IMR-90 (cell line): ENCODE measurements at regions not wholly inside any gene's neighbourhood (a gene's known extent, or its start where the extent isn't known, plus 50 kb on each side); places are given as distances from the start of the nearest gene placed in this dataset.
"Not testable (repeated sequence)": the region's sequence is repeated elsewhere in the genome, so short reads cannot be mapped to it uniquely, and the experiment has no call there.

Experiments used
- ATAC-seq: fragments of 200-7000 bp; cut with Tn5 transposase; 2 replicates; pipeline ENCODE4 v1.9.1; 2020; ENCODE audit warnings: low read depth, mild to moderate bottlenecking, moderate library complexity
- BruUV-seq: library from RNA; stranded (reverse); fragments of 400-500 nt; replicated peaks from 2 replicates; lab custom pipeline; 2021; lab: Mats Ljungman, UMichigan
- CTCF ChIA-PET: fragments of 300-600 bp; formaldehyde crosslinking; extraction: SDS; loops from one replicate; lab custom pipeline; 2021; ENCODE audit warnings: antibody characterized with exemption; lab: Yijun Ruan, JAX
- POLR2A ChIA-PET: fragments of 300-600 bp; sonication (Branson Sonifier 250); formaldehyde crosslinking; loops from one replicate; lab custom pipeline; 2022; ENCODE audit warnings: antibody characterized with exemption; ENCODE audit not compliant: unreplicated experiment; lab: Charles Lee
- DNase-seq: peaks from one replicate; pipeline ENCODE4 v3.0.0; 2013
- H2AFZ ChIP-seq: replicated peaks from 2 replicates; pipeline ENCODE3; 2013; ENCODE audit warnings: low read length, mild to moderate bottlenecking; ENCODE audit not compliant: poor library complexity
- H2AK5ac ChIP-seq: 2 replicates; pipeline ENCODE4 v1.6.1; 2013; ENCODE audit warnings: low read depth, low read length, inconsistent platforms
- H2AK9ac ChIP-seq: replicated peaks from 2 replicates; pipeline ENCODE3; 2013; ENCODE audit warnings: mild to moderate bottlenecking, low read depth, low read length, moderate library complexity; ENCODE audit not compliant: poor library complexity
- H2BK120ac ChIP-seq: 2 replicates; pipeline ENCODE4 v1.6.1; 2013; ENCODE audit warnings: low read depth, low read length, inconsistent platforms
- H2BK15ac ChIP-seq: 3 replicates; pipeline ENCODE4 v1.6.1; 2013; ENCODE audit warnings: low read depth, low read length, inconsistent platforms
- H2BK20ac ChIP-seq: 2 replicates; pipeline ENCODE4 v1.6.1; 2013; ENCODE audit warnings: low read depth, mild to moderate bottlenecking, inconsistent platforms, low read length, moderate library complexity
- H2BK5ac ChIP-seq: 2 replicates; pipeline ENCODE4 v1.6.1; 2013; ENCODE audit warnings: mild to moderate bottlenecking, low read depth, low read length, inconsistent platforms; ENCODE audit not compliant: poor library complexity, severe bottlenecking
- H3K14ac ChIP-seq: replicated peaks from 2 replicates; pipeline ENCODE4 v1.6.1; 2013; ENCODE audit warnings: low read depth, low read length, inconsistent platforms
- H3K18ac ChIP-seq: 2 replicates; pipeline ENCODE4 v1.6.1; 2013; ENCODE audit warnings: low read depth, low read length, control low read depth
- H3K23ac ChIP-seq: 2 replicates; pipeline ENCODE4 v1.6.1; 2013; ENCODE audit warnings: low read depth, low read length, inconsistent platforms
- H3K27ac ChIP-seq: 2 replicates; pipeline ENCODE4 v1.5.1; 2013; ENCODE audit warnings: mild to moderate bottlenecking, control low read depth, low read length; ENCODE audit not compliant: insufficient read depth
- H3K27me3 ChIP-seq: 2 replicates; pipeline ENCODE4 v1.6.1; 2013; ENCODE audit warnings: low read length; ENCODE audit not compliant: control insufficient read depth, insufficient read depth
- H3K36me3 ChIP-seq: 2 replicates; pipeline ENCODE4 v1.6.1; 2013; ENCODE audit warnings: low read length, mixed read lengths; ENCODE audit not compliant: control insufficient read depth, insufficient read depth
- H3K4ac ChIP-seq: 2 replicates; pipeline ENCODE4 v1.6.1; 2013; ENCODE audit warnings: low read depth, low read length, inconsistent platforms
- H3K4me1 ChIP-seq: 2 replicates; pipeline ENCODE4 v1.6.1; 2013; ENCODE audit warnings: low read length, mixed read lengths; ENCODE audit not compliant: control insufficient read depth, insufficient read depth
- H3K4me2 ChIP-seq: 2 replicates; pipeline ENCODE4 v1.6.1; 2013; ENCODE audit warnings: low read depth, mild to moderate bottlenecking, control low read depth, low read length, moderate library complexity
- H3K4me3 ChIP-seq: 2 replicates; pipeline ENCODE4 v1.5.1; 2013; ENCODE audit warnings: low read depth, mild to moderate bottlenecking, control low read depth, low read length, moderate library complexity; ENCODE audit not compliant: insufficient read depth
- H3K56ac ChIP-seq: 2 replicates; pipeline ENCODE4 v1.6.1; 2013; ENCODE audit warnings: low read length, inconsistent platforms; ENCODE audit not compliant: insufficient read depth; ENCODE audit errors: extremely low read depth
- H3K79me1 ChIP-seq, 2 experiments: 2 replicates each; pipeline ENCODE4 v1.6.1; 2013; ENCODE audit warnings: low read length in 2 of 2, inconsistent platforms in 1 of 2, low read depth in 1 of 2
- H3K9ac ChIP-seq: 2 replicates; pipeline ENCODE4 v1.6.1; 2013; ENCODE audit warnings: low read depth, low read length, control low read depth
- H3K9me1 ChIP-seq: 2 replicates; pipeline ENCODE4 v1.6.1; 2013; ENCODE audit warnings: low read length, inconsistent platforms; ENCODE audit not compliant: insufficient read depth
- H3K9me3 ChIP-seq: 2 replicates; pipeline ENCODE4 v1.6.1; 2013; ENCODE audit warnings: low read length; ENCODE audit not compliant: control insufficient read depth, insufficient read depth
- H4K20me1 ChIP-seq: 2 replicates; pipeline ENCODE4 v1.6.1; 2013; ENCODE audit warnings: low read length, inconsistent platforms; ENCODE audit not compliant: insufficient read depth
- H4K5ac ChIP-seq: 2 replicates; pipeline ENCODE4 v1.6.1; 2013; ENCODE audit warnings: mild to moderate bottlenecking, low read depth, low read length, control low read depth
- H4K8ac ChIP-seq, 2 experiments: 2 replicates each; pipeline ENCODE4 v1.6.1; 2013; ENCODE audit warnings: low read depth in 2 of 2, low read length in 2 of 2, control low read depth in 1 of 2, inconsistent platforms in 1 of 2
- H4K91ac ChIP-seq: 2 replicates; pipeline ENCODE4 v1.6.1; 2013; ENCODE audit warnings: low read depth, low read length, inconsistent platforms; ENCODE audit not compliant: insufficient read depth
- WGBS, 2 experiments: methylation state at CpG; one replicate each; pipeline versions ENCODE4 v1.1.5 to v1.1.7; 2013; ENCODE audit warnings: missing lambda C conversion rate in 2 of 2; ENCODE audit not compliant: insufficient read length in 1 of 2; ENCODE audit errors: extremely low coverage in 2 of 2; 5-methylcytosine and 5-hydroxymethylcytosine counted together
- dilution Hi-C: fragments of 300-500 bp; cut with HindIII; formaldehyde crosslinking; loops from one replicate; pipeline ENCODE4 v1.14.3; 2018; ENCODE audit warnings: low sequenced_read_pairs; ENCODE audit not compliant: unreplicated experiment
- in situ Hi-C: fragments of 300-500 bp; cut with MboI; formaldehyde crosslinking; loops from 3 replicates; pipeline ENCODE4 v1.14.3; 2019; ENCODE audit warnings: low sequenced_read_pairs, inconsistent platforms, mixed read lengths
- intact Hi-C: fragments of 100-400 bp; cut with micrococcal nuclease; formaldehyde crosslinking; loops from 2 replicates; pipeline ENCODE4 v1.10.0; 2022

DNA sequence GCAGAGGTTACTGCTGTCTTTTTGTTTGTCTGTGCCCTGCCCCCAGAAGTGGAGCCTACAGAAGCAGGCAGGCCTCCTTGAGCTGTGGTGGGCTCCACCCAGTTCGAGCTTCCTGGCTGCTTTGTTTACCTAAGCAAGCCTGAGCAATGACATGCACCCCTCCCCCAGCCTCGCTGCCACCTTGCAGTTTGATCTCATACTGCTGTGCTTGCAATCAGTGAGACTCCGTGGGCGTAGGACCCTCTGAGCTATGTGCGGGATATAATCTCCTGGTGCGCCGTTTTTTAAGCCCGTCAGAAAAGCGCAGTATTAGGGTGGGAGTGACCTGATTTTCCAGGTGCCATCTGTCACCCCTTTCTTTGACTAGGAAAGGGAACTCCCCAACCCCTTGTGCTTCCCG, 187.1 kb upstream of the ZC4H2 start:
- H3K27me3 ChIP-seq, dilution Hi-C loops, H2AK9ac ChIP-seq, in situ Hi-C loops, H3K9me3 ChIP-seq, H3K23ac ChIP-seq, H2BK20ac ChIP-seq, H2BK15ac ChIP-seq, H4K5ac ChIP-seq, H4K8ac ChIP-seq, POLR2A ChIA-PET, H3K27ac ChIP-seq, H3K9ac ChIP-seq, H3K4me3 ChIP-seq, H3K18ac ChIP-seq, DNase-seq, H3K4ac ChIP-seq, H4K20me1 ChIP-seq, H2BK5ac ChIP-seq, intact Hi-C loops, BruUV-seq, H3K4me1 ChIP-seq, H3K36me3 ChIP-seq, H2BK120ac ChIP-seq, H3K56ac ChIP-seq, H2AFZ ChIP-seq, H3K4me2 ChIP-seq, H3K14ac ChIP-seq, H3K79me1 ChIP-seq, ATAC-seq, H3K9me1 ChIP-seq, CTCF ChIA-PET, H2AK5ac ChIP-seq, H4K91ac ChIP-seq: not testable (repeated sequence)
- 33% methylated on average over 1 of the region's 10 CpGs; no CpG with 5 or more reads in 1 of the 2 experiments for WGBS, 2 experiments
